Brain microvascular endothelial cell (primary cell): ENCODE measurements at regions not wholly inside any gene's neighbourhood (a gene's known extent, or its start where the extent isn't known, plus 50 kb on each side); places are given as distances from the start of the nearest gene placed in this dataset.

ENCODE experiments used
- DNase-seq: peaks from one replicate; pipeline ENCODE4 v3.0.0-alpha.2; 2020
- H3K27ac ChIP-seq: fragments of 250-450 bp; sonication (Bioruptor Pico); 2 replicates; pipeline ENCODE4 v1.5.1; 2020; ENCODE audit warnings: mild to moderate bottlenecking, moderate library complexity
- H3K27me3 ChIP-seq: fragments of 250-450 bp; sonication (Bioruptor Pico); replicated peaks from 2 replicates; pipeline ENCODE4 v1.5.1; 2020; ENCODE audit warnings: mild to moderate bottlenecking
- H3K36me3 ChIP-seq: fragments of 250-450 bp; sonication (Bioruptor Pico); replicated peaks from 2 replicates; pipeline ENCODE4 v1.5.1; 2020; ENCODE audit warnings: mild to moderate bottlenecking
- H3K4me3 ChIP-seq: 2 replicates; pipeline ENCODE4 v1.5.1; 2011; ENCODE audit warnings: low read depth, mild to moderate bottlenecking, control low read depth, low read length, moderate library complexity
- in situ Hi-C: cut with HindIII; loops from 2 replicates; pipeline ENCODE4 v1.10.0; 2017; ENCODE audit warnings: low sequenced_read_pairs, low pct_ligation_motif_present
- TF ChIP-seq, protein P1 (sequence below): IDR thresholded peaks from 2 replicates; pipeline ENCODE4 v1.5.1; 2011; ENCODE audit warnings: low read depth, mild to moderate bottlenecking, moderate library complexity, low read length, control low read depth, inconsistent platforms; ENCODE audit errors: missing control alignments

DNA sequence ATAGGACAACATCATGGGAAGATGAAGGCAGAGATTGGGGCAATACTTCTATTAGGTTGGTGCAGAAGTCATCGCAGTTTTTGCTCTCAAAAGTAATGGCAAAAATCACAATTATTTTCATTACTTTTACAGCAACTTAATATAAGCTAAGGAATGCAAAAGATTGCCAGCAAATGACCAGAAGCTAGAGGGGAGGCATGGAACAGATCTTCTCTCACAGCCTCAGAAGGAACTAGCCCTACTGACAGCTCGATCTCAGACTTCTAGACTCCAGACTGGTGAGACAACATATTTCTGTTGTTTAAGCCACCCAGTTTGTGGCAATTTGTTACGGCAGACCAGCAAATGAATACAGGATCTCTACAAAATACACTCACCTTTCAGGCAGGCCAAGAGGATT lies 348.5 kb upstream of the TBX3 start:
- DNase-seq: no peak
- TF ChIP-seq, protein P1, sequence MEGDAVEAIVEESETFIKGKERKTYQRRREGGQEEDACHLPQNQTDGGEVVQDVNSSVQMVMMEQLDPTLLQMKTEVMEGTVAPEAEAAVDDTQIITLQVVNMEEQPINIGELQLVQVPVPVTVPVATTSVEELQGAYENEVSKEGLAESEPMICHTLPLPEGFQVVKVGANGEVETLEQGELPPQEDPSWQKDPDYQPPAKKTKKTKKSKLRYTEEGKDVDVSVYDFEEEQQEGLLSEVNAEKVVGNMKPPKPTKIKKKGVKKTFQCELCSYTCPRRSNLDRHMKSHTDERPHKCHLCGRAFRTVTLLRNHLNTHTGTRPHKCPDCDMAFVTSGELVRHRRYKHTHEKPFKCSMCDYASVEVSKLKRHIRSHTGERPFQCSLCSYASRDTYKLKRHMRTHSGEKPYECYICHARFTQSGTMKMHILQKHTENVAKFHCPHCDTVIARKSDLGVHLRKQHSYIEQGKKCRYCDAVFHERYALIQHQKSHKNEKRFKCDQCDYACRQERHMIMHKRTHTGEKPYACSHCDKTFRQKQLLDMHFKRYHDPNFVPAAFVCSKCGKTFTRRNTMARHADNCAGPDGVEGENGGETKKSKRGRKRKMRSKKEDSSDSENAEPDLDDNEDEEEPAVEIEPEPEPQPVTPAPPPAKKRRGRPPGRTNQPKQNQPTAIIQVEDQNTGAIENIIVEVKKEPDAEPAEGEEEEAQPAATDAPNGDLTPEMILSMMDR: no peak
- in situ Hi-C loops: no loop called here
- Histone ChIP-seq H3K27me3 (no peaks in the 10 kb centered on the region), H3K36me3 (no peaks in the 10 kb centered on the region), H3K4me3 (no peak overlapping the region), H3K27ac (no peak overlapping the region)

DNA sequence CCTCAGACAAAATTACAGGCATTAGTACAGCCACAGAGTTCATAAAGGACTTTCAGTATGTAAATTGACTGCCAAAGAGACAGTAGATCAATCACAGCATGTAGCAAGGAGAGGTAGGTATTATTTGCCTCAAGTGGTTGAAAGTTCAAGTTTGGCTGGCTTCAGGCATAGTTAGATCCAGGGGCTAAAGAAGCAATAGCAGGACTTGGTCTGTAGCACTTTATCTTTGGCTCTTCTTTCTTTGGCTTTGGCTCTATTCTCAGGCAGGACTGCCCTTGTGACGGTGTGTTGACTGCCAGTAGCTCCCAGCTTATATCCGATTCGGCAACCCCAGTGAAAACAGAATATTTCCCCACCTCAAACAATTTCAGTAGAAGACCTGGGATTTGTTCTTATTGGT lies 346.0 kb upstream of the TBX3 start:
- in situ Hi-C loops: no loop called here
- no peak for DNase-seq
- Histone ChIP-seq H3K27ac (no peak overlapping the region), H3K36me3 (no peaks in the 10 kb centered on the region), H3K27me3 (no peaks in the 10 kb centered on the region), H3K4me3 (no peak overlapping the region)
- TF ChIP-seq, protein P1: no peak

DNA sequence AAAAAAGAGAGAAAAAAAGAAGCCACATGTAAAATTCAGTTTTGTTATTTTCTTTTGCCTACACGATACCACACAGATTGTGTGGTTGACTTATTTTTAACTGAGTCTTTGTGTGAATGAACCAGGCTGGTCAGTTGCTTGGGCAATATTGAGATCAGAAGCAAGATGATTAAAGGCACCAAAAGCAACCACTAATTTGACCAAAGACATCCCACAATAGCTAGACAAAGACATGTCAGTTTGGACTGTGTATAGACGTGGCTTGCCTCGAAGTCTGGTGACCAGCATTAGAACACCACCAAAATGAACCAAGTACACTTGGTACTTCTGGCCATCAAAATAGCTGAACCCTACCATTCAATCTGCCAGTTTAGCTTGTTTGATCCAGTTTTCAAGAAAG lies 340.6 kb upstream of the TBX3 start:
- no peak for DNase-seq

DNA sequence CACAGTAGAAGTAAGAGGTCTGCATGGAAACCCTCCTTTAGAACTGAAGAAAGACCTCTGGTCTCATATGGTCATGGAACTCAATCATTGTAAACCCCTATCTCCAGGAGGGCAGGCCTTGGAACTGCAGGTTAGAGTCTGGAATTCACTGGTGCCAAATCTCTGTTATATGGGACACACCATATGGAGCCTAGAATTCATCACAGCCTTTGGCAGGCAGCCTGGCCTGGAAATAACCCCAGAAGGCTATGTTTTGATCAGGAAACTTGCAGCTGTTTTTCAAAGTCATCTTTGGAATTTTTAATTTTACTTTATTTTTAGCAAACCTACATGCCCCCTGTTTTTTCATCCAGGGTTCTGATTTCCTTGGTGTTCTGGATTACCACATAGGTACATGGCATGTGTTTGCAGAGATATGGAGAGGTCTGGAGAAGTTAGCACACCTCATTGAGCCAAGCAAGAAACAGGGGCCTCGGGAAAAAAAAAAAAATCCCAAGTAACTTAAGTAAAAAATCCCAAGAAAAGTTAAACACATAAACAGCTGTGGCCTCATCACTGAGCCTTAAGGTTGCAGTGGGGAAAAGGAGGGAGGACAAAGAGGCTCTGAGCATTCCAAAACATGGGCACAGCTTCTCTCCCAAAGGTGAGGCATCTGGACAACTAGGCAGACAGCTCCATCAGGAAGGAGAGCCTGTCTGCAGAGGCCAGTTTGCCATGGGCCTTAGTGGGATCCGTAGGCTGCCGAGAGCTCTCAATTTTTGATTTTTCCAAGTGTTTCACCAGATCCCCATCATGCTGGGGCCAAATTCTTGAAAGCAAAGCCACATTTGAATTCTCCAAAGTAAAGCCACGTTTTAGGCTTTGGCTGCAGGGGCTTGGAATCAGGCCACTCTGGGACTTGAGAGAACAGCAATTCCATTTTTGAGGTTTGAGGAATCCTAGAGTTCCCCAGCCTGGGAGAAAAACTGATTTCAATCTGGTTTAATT lies 339.6 kb upstream of the TBX3 start:
- Histone ChIP-seq H3K36me3 (no peaks in the 10 kb centered on the region), H3K4me3 (no peak overlapping the region), H3K27ac (no peak overlapping the region), H3K27me3 (no peaks in the 10 kb centered on the region)
- DNase-seq: no peak
- in situ Hi-C loops: no loop called here
- TF ChIP-seq, protein P1: no peak

More for the DNA sequence above, 340.6 kb upstream of the TBX3 start:
- no peaks in the 10 kb centered on the region for H3K36me3 ChIP-seq
- H3K4me3 ChIP-seq: no peak overlapping the region
- in situ Hi-C loops: no loop called here
- TF ChIP-seq, protein P1: no peak
- no peak overlapping the region for H3K27ac ChIP-seq
- no peaks in the 10 kb centered on the region for H3K27me3 ChIP-seq

DNA sequence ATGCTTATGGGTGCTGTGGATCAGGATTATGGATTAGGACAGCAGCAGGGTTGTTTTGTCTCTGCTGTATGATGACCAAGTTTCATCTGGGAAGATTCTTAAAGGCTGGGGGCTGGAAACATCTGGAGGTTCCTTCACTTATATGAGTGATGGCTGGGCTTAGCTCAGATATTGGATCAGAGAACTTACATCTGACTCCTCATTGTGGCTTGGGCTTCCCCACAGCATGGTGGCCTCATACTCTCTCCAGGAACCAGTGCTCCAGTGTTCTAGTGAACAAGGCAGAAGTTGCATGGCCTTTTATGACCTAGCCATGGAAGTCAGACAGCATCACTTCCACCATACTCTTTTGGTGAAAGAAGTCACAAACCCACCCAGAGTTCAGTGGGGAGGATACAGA lies 336.1 kb upstream of the TBX3 start:
- H3K4me3 ChIP-seq: no peak overlapping the region
- no peaks in the 10 kb centered on the region for H3K36me3 ChIP-seq
- no peak for DNase-seq
- H3K27ac ChIP-seq: no peak overlapping the region
- TF ChIP-seq, protein P1: no peak
- H3K27me3 ChIP-seq: no peaks in the 10 kb centered on the region
- in situ Hi-C loops: no loop called here
